ENCODE measurements at regions not wholly inside any gene's neighbourhood (a gene's known extent, or its start where the extent isn't known, plus 50 kb on each side); places are given as distances from the start of the nearest gene placed in this dataset.

DNA sequence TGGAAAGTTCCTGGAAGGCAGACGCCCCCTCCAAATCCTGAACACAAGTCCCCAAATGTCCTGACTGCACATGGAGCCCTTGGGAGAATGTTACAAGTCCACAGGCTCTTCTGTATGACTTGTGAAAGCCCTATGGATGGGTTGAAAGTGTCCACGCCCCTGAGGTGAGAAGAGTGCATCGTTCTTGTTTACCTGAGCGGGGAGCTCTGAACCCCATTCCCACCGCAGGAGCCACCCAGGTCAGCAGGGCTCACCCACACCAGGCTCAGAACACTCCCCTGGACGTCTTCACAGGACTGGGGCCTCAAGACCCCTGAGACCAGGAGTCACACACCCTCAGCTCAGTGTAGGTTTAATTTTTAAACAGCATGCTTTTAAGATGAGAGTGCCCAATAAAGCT is 84.2 kb upstream of the TMEM18 start:
- H3K27ac ChIP-seq, result no peak overlapping the region
- TF ChIP-seq, protein P1, sequence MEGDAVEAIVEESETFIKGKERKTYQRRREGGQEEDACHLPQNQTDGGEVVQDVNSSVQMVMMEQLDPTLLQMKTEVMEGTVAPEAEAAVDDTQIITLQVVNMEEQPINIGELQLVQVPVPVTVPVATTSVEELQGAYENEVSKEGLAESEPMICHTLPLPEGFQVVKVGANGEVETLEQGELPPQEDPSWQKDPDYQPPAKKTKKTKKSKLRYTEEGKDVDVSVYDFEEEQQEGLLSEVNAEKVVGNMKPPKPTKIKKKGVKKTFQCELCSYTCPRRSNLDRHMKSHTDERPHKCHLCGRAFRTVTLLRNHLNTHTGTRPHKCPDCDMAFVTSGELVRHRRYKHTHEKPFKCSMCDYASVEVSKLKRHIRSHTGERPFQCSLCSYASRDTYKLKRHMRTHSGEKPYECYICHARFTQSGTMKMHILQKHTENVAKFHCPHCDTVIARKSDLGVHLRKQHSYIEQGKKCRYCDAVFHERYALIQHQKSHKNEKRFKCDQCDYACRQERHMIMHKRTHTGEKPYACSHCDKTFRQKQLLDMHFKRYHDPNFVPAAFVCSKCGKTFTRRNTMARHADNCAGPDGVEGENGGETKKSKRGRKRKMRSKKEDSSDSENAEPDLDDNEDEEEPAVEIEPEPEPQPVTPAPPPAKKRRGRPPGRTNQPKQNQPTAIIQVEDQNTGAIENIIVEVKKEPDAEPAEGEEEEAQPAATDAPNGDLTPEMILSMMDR (conservative IDR thresholded peaks at IDR 0.05), result no peak
- no peak for TF ChIP-seq ZFX (IDR thresholded peaks at IDR 0.05)

DNA sequence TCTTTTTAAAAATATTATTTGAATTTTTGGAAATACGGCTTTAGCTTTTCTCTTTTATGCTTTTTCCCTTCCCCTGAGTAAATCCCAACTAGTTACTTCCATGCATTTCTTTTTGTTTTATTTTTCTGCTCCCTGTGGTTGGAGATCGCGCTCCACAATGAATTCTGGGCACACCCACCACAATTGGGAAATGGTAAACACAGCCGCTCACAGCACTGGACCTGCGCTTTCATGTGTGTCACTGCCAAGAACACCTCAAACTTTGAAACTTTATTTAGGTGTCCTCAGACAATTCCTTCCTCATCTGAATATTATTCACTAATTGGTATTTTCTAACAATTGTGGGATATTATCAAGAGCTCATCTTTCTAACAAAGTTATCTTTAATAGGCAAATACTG is 82.8 kb upstream of the TMEM18 start:
- TF ChIP-seq, protein P1 (conservative IDR thresholded peaks at IDR 0.05), result no peak
- no peak overlapping the region for H3K27ac ChIP-seq

GRCh38 chr2:758073-758820 is 81.0 kb upstream of the TMEM18 start:
- no peak for TF ChIP-seq ZFX (IDR thresholded peaks at IDR 0.05)
- TF ChIP-seq, protein P1 (conservative IDR thresholded peaks at IDR 0.05), result no peak
- no peak overlapping the region for H3K27ac ChIP-seq

DNA sequence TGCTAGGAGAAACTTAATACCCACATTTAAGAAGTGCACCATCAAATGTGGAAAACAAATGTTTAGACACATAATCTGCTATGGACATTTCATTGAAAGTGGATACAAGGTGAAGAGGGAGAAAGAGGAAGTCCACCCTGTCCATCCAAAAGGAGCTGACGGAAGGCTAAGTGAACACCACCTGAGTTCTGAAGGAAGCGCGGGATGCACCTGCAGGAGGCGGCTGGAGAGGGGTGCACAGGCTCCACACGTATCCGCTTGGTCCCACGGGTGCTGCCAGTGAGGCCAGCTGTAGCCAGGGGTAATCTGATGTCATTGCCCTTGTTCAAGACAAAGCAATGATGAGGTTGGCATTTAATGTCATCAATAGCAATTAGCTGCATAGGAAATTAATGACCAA is 75.9 kb upstream of the TMEM18 start:
- no peak overlapping the region for H3K27ac ChIP-seq
- TF ChIP-seq ZFX (IDR thresholded peaks at IDR 0.05), result no peak
- TF ChIP-seq, protein P1 (conservative IDR thresholded peaks at IDR 0.05), result no peak

DNA sequence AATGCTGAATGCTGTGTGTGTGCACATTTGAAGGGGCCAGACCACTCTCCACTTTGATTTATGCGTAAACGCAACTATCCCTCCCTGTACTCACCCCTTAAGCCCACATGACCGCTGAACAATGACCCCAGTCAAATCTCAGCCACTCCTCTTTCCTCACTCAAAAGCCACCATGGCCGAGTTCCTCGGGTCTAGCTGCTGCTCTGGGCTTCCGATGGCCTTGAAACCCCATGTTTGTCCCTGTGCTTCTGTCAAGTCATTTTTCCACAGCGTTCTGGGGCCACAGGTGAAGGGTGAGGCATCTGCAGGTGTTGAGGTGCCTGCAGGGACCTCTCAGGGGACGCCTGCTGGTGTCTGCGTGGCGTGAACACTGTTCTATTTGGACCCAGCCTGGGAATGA is 74.3 kb upstream of the TMEM18 start:
- TF ChIP-seq, protein P1 (conservative IDR thresholded peaks at IDR 0.05), result no peak
- no peak for TF ChIP-seq ZFX (IDR thresholded peaks at IDR 0.05)
- H3K27ac ChIP-seq, result no peak overlapping the region

DNA sequence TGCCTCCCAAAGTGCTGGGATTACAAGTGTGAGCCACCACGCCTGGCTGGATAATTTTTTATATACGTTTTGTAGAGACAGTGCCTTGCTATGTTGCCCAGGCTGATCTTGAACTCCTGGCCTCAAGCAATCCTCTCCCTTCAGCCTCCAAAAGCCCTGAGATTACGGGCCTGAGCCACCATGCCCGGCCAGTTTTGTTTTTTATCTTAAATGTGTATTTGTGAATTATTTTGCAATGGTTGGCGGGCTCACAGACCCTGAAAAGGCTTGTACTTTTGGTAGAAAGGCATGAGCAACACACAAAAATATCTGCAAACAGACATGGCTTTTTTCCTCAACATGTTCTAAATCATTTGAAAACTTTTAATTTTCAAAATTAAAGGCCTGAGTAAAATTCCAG is 73.4 kb upstream of the TMEM18 start:
- no peak overlapping the region for H3K27ac ChIP-seq
- TF ChIP-seq ZFX (IDR thresholded peaks at IDR 0.05), result no peak
- TF ChIP-seq, protein P1 (conservative IDR thresholded peaks at IDR 0.05), result no peak

GRCh38 chr2:747762-748351 is 70.7 kb upstream of the TMEM18 start:
- TF ChIP-seq, protein P1 (conservative IDR thresholded peaks at IDR 0.05), result no peak
- no peak for TF ChIP-seq ZFX (IDR thresholded peaks at IDR 0.05)
- no peak overlapping the region for H3K27ac ChIP-seq
